SH-SY5Y (cell line): ENCODE measurements at regions not wholly inside any gene's neighbourhood (a gene's known extent, or its start where the extent isn't known, plus 50 kb on each side); places are given as distances from the start of the nearest gene placed in this dataset.

Experiments
- GATA2 ChIP-seq: IDR thresholded peaks from 2 replicates; pipeline ENCODE4 v1.6.1; 2011; ENCODE audit warnings: mild to moderate bottlenecking, low read depth, low read length
- GATA3 ChIP-seq: IDR thresholded peaks from 2 replicates; pipeline ENCODE4 v1.6.1; 2011; ENCODE audit warnings: low read depth, mild to moderate bottlenecking, low read length, moderate library complexity

GRCh38 chr2:234828382-234829073 is 123.3 kb upstream of the SH3BP4 start:
- TF ChIP-seq GATA3: no peak

- no peak for TF ChIP-seq GATA3
- TF ChIP-seq GATA2: no peak
Observed at GRCh38 chr2:234827096-234827860, 124.5 kb upstream of the SH3BP4 start.

GRCh38 chr2:234826681-234827080 is 125.1 kb upstream of the SH3BP4 start:
- TF ChIP-seq GATA3: no peak
- no peak for TF ChIP-seq GATA2

- TF ChIP-seq GATA3 (no peak), GATA2 (no peak)
Observed at GRCh38 chr2:234825616-234826015, 126.2 kb upstream of the SH3BP4 start.

- TF ChIP-seq GATA2 (no peak), GATA3 (no peak)
Observed at GRCh38 chr2:234823877-234824376, 127.9 kb upstream of the SH3BP4 start.

GRCh38 chr2:234823196-234823876 is 128.5 kb upstream of the SH3BP4 start:
- no peak for TF ChIP-seq GATA2
- no peak for TF ChIP-seq GATA3

GRCh38 chr2:234821946-234822475 is 129.8 kb upstream of the SH3BP4 start:
- TF ChIP-seq GATA3 (no peak), GATA2 (no peak)

GRCh38 chr2:234818937-234819336 is 132.9 kb upstream of the SH3BP4 start:
- no peak for TF ChIP-seq GATA3
- no peak for TF ChIP-seq GATA2

- TF ChIP-seq GATA3 (no peak), GATA2 (no peak)
Observed at GRCh38 chr2:234816491-234816890, 135.3 kb upstream of the SH3BP4 start.

GRCh38 chr2:234816056-234816455 is 135.8 kb upstream of the SH3BP4 start:
- no peak for TF ChIP-seq GATA2
- TF ChIP-seq GATA3: no peak

- no peak for TF ChIP-seq GATA3
- TF ChIP-seq GATA2: no peak
Observed at GRCh38 chr2:234814374-234814773, 137.4 kb upstream of the SH3BP4 start.

GRCh38 chr2:234812851-234813250 is 139.0 kb upstream of the SH3BP4 start:
- TF ChIP-seq GATA3 (no peak), GATA2 (no peak)

GRCh38 chr2:234808907-234809306 is 142.9 kb upstream of the SH3BP4 start:
- TF ChIP-seq GATA3: no peak
- no peak for TF ChIP-seq GATA2

GRCh38 chr2:234806818-234807217 is 145.0 kb upstream of the SH3BP4 start:
- no peak for TF ChIP-seq GATA3
- no peak for TF ChIP-seq GATA2

- TF ChIP-seq GATA3: no peak
- no peak for TF ChIP-seq GATA2
Observed at GRCh38 chr2:234805836-234806235, 146.0 kb upstream of the SH3BP4 start.
